ENCODE measurements at regions not wholly inside any gene's neighbourhood (a gene's known extent, or its start where the extent isn't known, plus 50 kb on each side); places are given as distances from the start of the nearest gene placed in this dataset.

- no peak for DNase-seq (ENCODE audit: low read depth)
Observed at GRCh38 chr4:133014473-133015135, 134.5 kb upstream of the PCDH10 start.

- DNase-seq (ENCODE audit: low read depth): no peak
Observed at GRCh38 chr4:133045288-133045687, 103.8 kb upstream of the PCDH10 start.

DNA sequence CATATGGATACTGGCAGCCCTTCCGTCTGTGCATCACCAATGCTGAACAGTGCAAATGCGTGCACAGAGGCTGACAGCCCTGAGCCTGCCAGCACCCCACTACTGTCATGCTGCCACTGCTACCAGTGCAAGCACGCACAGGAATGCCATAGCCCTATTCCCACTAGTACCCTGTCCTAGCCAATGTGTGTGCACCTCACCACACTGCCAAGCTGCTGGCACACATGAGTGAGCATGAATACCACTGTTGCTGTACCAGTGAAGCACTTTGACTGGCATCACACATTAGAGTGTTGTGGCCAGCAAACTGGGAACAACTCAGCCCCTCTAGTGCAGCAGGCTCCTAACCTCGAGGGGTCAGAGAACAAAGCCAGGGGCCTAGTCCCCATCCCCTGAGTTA lies 102.9 kb upstream of the PCDH10 start:
- no peak for DNase-seq (ENCODE audit: low read depth)

DNA sequence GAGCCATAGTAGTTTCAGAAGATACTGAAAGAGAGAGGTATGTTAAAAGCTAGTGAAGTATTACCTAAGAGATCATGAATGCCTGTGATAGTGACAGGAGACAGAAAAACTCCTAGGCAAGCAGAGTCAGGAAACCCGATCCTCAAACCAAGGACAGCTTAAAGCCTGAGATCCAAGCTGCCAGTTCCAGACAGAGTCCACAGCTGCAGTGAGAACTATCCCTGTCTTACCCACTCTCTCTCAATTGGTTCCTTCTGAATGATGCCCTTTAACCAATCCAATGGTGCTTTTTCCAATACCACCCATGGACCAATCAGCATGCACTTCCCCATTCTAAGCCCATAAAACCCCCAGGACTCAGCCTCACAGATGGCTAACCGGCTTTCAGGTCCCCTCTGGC lies 90.4 kb upstream of the PCDH10 start:
- DNase-seq (ENCODE audit: low read depth): no peak

DNA sequence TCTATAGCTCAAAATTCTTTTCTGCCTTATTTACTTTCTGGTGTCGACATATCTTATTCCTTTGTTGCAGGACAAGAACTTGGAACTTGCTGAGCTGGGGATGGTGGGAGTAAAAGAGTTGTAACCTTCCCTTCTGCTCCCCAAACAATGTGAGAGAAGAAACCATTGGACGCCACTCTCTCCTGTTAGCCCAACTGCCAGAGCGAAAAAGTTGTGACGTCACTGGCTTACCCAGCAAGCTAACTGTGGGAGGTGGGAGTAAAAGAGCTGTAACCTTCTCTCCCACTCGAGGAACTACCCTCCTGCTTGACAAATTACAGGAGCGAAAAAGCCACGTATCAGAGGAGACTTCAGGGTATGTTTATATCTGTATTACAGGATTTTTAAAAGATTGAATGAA lies 90.0 kb upstream of the PCDH10 start:
- DNase-seq (ENCODE audit: low read depth): no peak

GRCh38 chr4:133062851-133063250 lies 86.2 kb upstream of the PCDH10 start:
- no peak for DNase-seq (ENCODE audit: low read depth)

DNA sequence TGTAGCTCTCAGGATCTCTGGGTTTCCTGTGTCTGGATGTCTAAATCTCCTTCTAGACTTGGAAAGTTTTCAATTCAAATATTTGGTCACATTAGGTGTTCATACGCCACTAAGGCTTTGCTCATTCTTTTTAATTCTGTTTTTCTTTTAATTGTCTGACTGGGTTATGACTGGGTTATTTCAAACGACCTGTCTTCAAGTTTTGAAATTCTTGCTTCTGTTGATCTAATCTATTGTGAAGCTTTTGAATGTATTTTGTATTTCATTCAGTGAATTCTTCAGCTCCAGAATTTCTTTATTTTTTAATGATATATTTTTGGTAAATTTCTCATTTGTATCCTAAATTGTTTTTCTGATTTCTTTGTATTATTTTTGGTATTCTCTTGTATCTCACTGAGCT lies 81.0 kb upstream of the PCDH10 start:
- DNase-seq (ENCODE audit: low read depth): no peak

DNA sequence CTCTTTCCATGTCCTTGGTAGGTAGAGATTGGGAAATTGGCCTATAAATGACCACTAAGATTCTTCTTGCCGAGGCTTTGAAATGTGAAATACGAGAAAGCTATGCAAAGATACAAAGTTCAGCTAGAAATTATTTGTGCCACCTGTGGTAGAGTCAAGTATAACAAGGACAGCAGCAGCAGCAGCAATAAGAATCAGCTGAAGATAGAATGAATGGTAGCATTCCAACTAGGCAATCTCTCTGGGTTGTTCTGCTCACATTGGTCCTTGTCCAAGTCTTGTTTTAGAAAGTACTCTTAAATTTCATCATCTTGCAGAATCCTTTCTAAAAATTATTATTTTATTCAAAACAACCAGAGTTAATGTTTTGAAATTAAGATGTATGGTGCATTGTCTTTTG lies 67.8 kb upstream of the PCDH10 start:
- no peak for DNase-seq (ENCODE audit: low read depth)

DNA sequence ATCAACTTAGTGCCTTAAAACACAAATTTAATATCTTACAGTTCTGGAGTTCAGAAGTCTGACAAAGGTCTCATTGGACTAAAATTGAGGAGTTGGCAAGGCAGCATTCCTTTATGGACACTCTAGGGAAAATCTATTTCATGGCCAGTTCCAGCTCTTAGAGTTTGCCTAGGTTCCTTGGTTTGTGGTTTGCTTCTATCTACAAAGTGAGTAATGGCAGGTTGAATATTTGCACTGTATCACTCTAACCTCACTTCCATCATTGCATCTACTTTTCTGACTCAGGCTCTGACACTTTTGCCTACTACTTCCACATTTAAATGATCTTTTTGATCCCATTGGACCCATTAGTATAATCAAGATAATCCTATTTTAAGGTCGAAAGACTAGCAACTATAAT lies 64.7 kb upstream of the PCDH10 start:
- no peak for DNase-seq (ENCODE audit: low read depth)

- DNase-seq (ENCODE audit: low read depth): no peak
Observed at GRCh38 chr4:133095591-133095990, 53.5 kb upstream of the PCDH10 start.

DNA sequence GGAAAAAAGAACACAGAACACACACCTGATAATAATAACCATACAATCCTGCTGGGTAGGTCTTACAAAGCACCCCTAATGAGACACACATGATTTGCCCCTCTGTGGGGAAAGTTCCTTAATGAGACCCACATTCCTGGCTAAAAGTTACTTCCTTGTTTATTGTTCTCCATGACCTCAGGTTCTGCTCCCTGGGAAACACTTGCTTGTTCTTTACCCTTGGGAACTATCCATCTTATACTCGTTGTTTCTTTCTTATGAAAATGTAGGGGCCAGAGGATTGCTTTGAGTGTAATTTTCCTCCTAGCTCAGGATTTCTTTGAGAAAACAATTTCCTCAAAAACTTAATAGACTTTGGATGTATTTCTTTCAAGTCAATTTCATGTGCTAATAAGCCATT lies 52.1 kb upstream of the PCDH10 start:
- no peak for DNase-seq (ENCODE audit: low read depth)

Data from forelimb muscle (tissue), 1 donor.